Sigmoid colon (tissue), 6 donors: ENCODE measurements at regions not wholly inside any gene's neighbourhood (a gene's known extent, or its start where the extent isn't known, plus 50 kb on each side); places are given as distances from the start of the nearest gene placed in this dataset.

ENCODE experiments used
- DNase-seq: peaks from one replicate; pipeline ENCODE4 v3.0.0-alpha.2; 2019
- H3K27ac ChIP-seq, 4 donors: fragments of 200-600 bp; sonication (generic); one replicate each; pipeline ENCODE4 v1.5.1; 2016 to 2019; ENCODE audit warnings: mild to moderate bottlenecking in 1 of 4
- H3K27me3 ChIP-seq, 3 donors: fragments of 200-600 bp; sonication (generic); one replicate each; pipeline ENCODE4 v1.5.1; 2019; ENCODE audit warnings: mild to moderate bottlenecking in 1 of 3
- H3K36me3 ChIP-seq, 4 donors: fragments of 200-600 bp; sonication (generic); one replicate each; pipeline ENCODE4 v1.5.1; 2016 to 2019
- H3K4me1 ChIP-seq, 4 donors: fragments of 200-600 bp; sonication (generic); one replicate each; pipeline ENCODE4 v1.5.1; 2017 to 2019
- H3K4me3 ChIP-seq, 4 donors: fragments of 200-600 bp; sonication (generic); one replicate each; pipeline ENCODE4 v1.5.1; 2017 to 2019; ENCODE audit warnings: mild to moderate bottlenecking in 2 of 4, moderate library complexity in 1 of 4
- H3K9me3 ChIP-seq, 4 donors: fragments of 200-600 bp in 3 of 4; sonication (generic) in 3 of 4; one replicate each; pipeline versions ENCODE4 v1.5.1 to v1.6.1; 2013 to 2019
- EP300 ChIP-seq, 4 donors: sonication (generic); formaldehyde crosslinking; IDR thresholded peaks; one replicate each; pipeline ENCODE4 v1.6.1; 2017; ENCODE audit warnings: antibody characterized with exemption in 4 of 4
- POLR2A ChIP-seq, 2 donors: fragments of 450-650 bp; IDR thresholded peaks; one replicate each; pipeline ENCODE4 v1.6.1; 2016; ENCODE audit warnings: antibody characterized with exemption in 2 of 2, mild to moderate bottlenecking in 2 of 2, moderate library complexity in 2 of 2
- POLR2AphosphoS5 ChIP-seq, 4 donors: sonication (generic); formaldehyde crosslinking; IDR thresholded peaks; one replicate each; pipeline ENCODE4 v1.6.1; 2017; ENCODE audit warnings: antibody characterized with exemption in 4 of 4
- WGBS, 2 donors: extraction: QIAGEN DNeasy Blood & Tissue Kit; methylation state at CpG; one replicate each; pipeline ENCODE4 v1.1.7; 2013; 5-methylcytosine and 5-hydroxymethylcytosine counted together
- intact Hi-C: fragments of 100-400 bp; cut with DNase I; formaldehyde crosslinking; loops from one replicate; pipeline ENCODE4 v1.15.1; 2023
- TF ChIP-seq, protein P1 (sequence below), 4 experiments: fragments of 450-650 bp in 3 of 4; fragments of 200-600 bp in 1 of 4; IDR thresholded peaks; one replicate each; pipeline ENCODE4 v1.5.1; 2016 to 2019; ENCODE audit warnings: antibody characterized with exemption in 4 of 4, mild to moderate bottlenecking in 3 of 4, moderate library complexity in 2 of 4
- donor health status: healthy with polysubstance abuse.
- donor health status: healthy.

DNA sequence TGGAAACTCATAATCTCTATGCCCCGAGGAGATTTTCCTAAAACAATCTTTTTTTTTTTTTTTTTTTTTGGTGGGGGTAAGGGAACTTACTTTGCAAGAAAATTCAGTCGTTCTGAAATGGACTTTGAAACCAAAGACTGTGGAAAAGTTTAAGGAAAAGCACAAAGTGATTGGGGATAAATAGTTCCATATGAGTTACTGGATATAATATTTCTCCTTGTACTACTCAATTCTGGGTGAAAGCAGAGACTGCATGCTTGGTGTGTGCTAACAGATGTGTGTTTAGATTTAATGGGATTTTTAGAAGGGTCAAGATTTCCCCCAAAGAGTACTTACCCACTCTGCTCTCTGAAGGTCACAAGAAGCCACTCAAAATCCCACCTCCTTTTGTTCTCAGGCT lies 204.9 kb upstream of the USP24 start:
- no peaks in the 10 kb centered on the region for H3K4me1 ChIP-seq
- H3K27ac ChIP-seq: no peak overlapping the region
- no peaks in the 10 kb centered on the region for H3K36me3 ChIP-seq
- TF ChIP-seq, protein P1, sequence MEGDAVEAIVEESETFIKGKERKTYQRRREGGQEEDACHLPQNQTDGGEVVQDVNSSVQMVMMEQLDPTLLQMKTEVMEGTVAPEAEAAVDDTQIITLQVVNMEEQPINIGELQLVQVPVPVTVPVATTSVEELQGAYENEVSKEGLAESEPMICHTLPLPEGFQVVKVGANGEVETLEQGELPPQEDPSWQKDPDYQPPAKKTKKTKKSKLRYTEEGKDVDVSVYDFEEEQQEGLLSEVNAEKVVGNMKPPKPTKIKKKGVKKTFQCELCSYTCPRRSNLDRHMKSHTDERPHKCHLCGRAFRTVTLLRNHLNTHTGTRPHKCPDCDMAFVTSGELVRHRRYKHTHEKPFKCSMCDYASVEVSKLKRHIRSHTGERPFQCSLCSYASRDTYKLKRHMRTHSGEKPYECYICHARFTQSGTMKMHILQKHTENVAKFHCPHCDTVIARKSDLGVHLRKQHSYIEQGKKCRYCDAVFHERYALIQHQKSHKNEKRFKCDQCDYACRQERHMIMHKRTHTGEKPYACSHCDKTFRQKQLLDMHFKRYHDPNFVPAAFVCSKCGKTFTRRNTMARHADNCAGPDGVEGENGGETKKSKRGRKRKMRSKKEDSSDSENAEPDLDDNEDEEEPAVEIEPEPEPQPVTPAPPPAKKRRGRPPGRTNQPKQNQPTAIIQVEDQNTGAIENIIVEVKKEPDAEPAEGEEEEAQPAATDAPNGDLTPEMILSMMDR (IDR thresholded peaks at IDR 0.05): no peak
- no peak overlapping the region for H3K4me3 ChIP-seq
- H3K9me3 ChIP-seq: peaks cover 0 to 5% (median 4%) of the 10 kb centered on the region in 4 donors
- DNase-seq: no peak
- intact Hi-C loops: no loop called here
- H3K27me3 ChIP-seq: no peaks in the 10 kb centered on the region
- 29 to 73% methylated on average over 2 of the region's 2 CpGs for WGBS, 2 donors

GRCh38 chr1:55418208-55419000 lies 203.2 kb upstream of the USP24 start:
- no peaks in the 10 kb centered on the region for H3K36me3 ChIP-seq
- WGBS, 2 donors: 87 to 90% methylated on average over 10 of the region's 10 CpGs
- H3K4me1 ChIP-seq: no peaks in the 10 kb centered on the region
- H3K4me3 ChIP-seq: no peak overlapping the region
- H3K27me3 ChIP-seq: no peaks in the 10 kb centered on the region
- H3K27ac ChIP-seq: no peak overlapping the region
- TF ChIP-seq, protein P1 (IDR thresholded peaks at IDR 0.05): no peak
- no peak for TF ChIP-seq POLR2AphosphoS5 (IDR thresholded peaks at IDR 0.05)
- TF ChIP-seq POLR2A (IDR thresholded peaks at IDR 0.05): no peak
- TF ChIP-seq EP300 (IDR thresholded peaks at IDR 0.05): no peak
- H3K9me3 ChIP-seq: peaks cover 0 to 5% (median 4%) of the 10 kb centered on the region in 4 donors
- intact Hi-C loops: no loop called here
- DNase-seq: no peak

- no peaks in the 10 kb centered on the region for H3K27me3 ChIP-seq
- H3K9me3 ChIP-seq: peaks cover 0 to 2% (median 0%) of the 10 kb centered on the region in 4 donors
- H3K27ac ChIP-seq: no peak overlapping the region
- no peak for TF ChIP-seq POLR2A (IDR thresholded peaks at IDR 0.05)
- no peak for TF ChIP-seq EP300 (IDR thresholded peaks at IDR 0.05)
- no peak for TF ChIP-seq POLR2AphosphoS5 (IDR thresholded peaks at IDR 0.05)
- TF ChIP-seq, protein P1 (IDR thresholded peaks at IDR 0.05): no peak
- H3K4me1 ChIP-seq: no peaks in the 10 kb centered on the region
- DNase-seq: no peak
- H3K36me3 ChIP-seq: no peaks in the 10 kb centered on the region
- no peak overlapping the region for H3K4me3 ChIP-seq
- WGBS, 2 donors: 79 to 93% methylated on average over 2 of the region's 2 CpGs
- intact Hi-C loops: no loop called here
Observed at GRCh38 chr1:55416164-55416842, 201.1 kb upstream of the USP24 start.

DNA sequence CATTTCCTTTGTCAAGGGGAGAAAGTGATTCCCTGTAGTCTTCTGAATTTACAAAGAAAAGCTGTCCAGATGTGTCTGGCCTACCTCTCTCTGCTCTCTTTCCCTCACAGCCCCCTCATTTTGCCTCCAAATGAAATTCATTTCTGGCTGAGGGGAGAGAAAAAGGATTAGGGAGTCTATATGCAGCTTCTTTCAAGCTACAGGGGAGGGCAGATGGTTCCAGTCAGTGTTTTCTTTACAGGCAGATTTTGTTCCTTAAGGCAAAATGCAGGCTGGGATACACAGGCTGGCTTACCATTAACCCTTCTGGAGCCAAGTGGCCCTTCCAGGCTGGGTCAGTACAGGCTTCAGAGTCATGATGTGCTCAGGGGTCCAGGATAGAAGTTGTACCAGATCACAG lies 198.1 kb upstream of the USP24 start:
- Histone ChIP-seq H3K4me1 (no peaks in the 10 kb centered on the region), H3K27me3 (no peaks in the 10 kb centered on the region), H3K4me3 (no peak overlapping the region), H3K9me3 (peaks cover 0 to 2% (median 0%) of the 10 kb centered on the region in 4 donors), H3K36me3 (no peaks in the 10 kb centered on the region), H3K27ac (no peak overlapping the region)
- TF ChIP-seq POLR2A (IDR thresholded peaks at IDR 0.05): no peak
- TF ChIP-seq POLR2AphosphoS5 (IDR thresholded peaks at IDR 0.05): no peak
- TF ChIP-seq EP300 (IDR thresholded peaks at IDR 0.05): no peak
- TF ChIP-seq, protein P1 (IDR thresholded peaks at IDR 0.05): no peak
- no peak for DNase-seq
- intact Hi-C loops: no loop called here
